Activated CD8-positive, alpha-beta T cell treated with anti-CD3 and anti-CD28 coated beads, Interleukin-2, amount 10 ng/mL, durations not matched to agents 7 days and 5 days (primary cell): ENCODE measurements at regions not wholly inside any gene's neighbourhood (a gene's known extent, or its start where the extent isn't known, plus 50 kb on each side); places are given as distances from the start of the nearest gene placed in this dataset.
"Not testable (repeated sequence)": the region's sequence is repeated elsewhere in the genome, so short reads cannot be mapped to it uniquely, and the experiment has no call there.

Source experiments
- ATAC-seq: fragments of 150-1000 bp; cut with Tn5 transposase; one replicate; pipeline ENCODE4 v1.10.0; 2021; ENCODE audit warnings: moderate library complexity
- CTCF ChIA-PET: fragments of 350-600 bp; sonication (Branson Sonifier 250); formaldehyde crosslinking; loops from one replicate; lab custom pipeline; 2021; ENCODE audit warnings: antibody characterized with exemption; lab: Charles Lee
- POLR2A ChIA-PET: fragments of 350-600 bp; sonication (Branson Sonifier 250); formaldehyde crosslinking; loops from one replicate; lab custom pipeline; 2021; ENCODE audit warnings: antibody characterized with exemption; lab: Charles Lee
- DNase-seq: peaks from one replicate; pipeline ENCODE4 v3.0.0-alpha.2; 2020
- H3K27ac Mint-ChIP-seq: one replicate; pipeline ENCODE4 v1.8.0; 2021; ENCODE audit warnings: mild to moderate bottlenecking, mixed read lengths
- H3K27me3 Mint-ChIP-seq: one replicate; pipeline ENCODE4 v1.8.0; 2021; ENCODE audit warnings: low read depth, mixed read lengths
- H3K36me3 Mint-ChIP-seq: one replicate; pipeline ENCODE4 v1.8.0; 2021; ENCODE audit warnings: low read depth, mixed read lengths
- H3K4me1 Mint-ChIP-seq: one replicate; pipeline ENCODE4 v1.8.0; 2021; ENCODE audit warnings: low read depth, mixed read lengths
- H3K4me3 Mint-ChIP-seq: one replicate; pipeline ENCODE4 v1.8.0; 2021; ENCODE audit warnings: mild to moderate bottlenecking, mixed read lengths
- H3K9me3 Mint-ChIP-seq: one replicate; pipeline ENCODE4 v1.8.0; 2022; ENCODE audit warnings: mixed read lengths; ENCODE audit not compliant: insufficient read depth

DNA sequence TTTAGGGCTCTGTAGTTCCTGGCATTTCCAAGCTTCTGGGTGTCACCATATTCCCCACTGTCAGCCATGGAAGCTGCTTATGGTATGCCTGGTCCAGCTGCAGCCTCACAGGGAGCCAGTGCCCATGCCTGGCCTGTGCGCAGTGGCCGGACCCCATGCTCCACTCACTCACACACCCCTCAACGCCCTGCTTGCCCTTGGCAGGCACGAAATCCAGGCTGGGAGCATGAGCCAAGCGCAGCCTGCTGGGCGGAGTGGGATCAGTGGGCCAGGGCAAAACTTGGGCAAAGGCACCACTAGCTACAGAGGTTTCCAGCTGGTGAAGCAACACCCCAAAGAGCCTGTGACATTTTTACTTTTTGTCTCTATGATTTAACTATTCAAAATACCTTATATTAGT is 520.4 kb downstream of the RWDD3 start:
- H3K27ac Mint-ChIP-seq: no peak overlapping the region
- no peaks in the 10 kb centered on the region for H3K36me3 Mint-ChIP-seq
- no peak overlapping the region for H3K4me3 Mint-ChIP-seq
- ATAC-seq: no peak
- CTCF ChIA-PET: no interaction called here
- peaks cover 28% of the 10 kb centered on the region for H3K9me3 Mint-ChIP-seq
- no peaks in the 10 kb centered on the region for H3K4me1 Mint-ChIP-seq
- POLR2A ChIA-PET: no interaction called here
- no peak for DNase-seq
- no peaks in the 10 kb centered on the region for H3K27me3 Mint-ChIP-seq

DNA sequence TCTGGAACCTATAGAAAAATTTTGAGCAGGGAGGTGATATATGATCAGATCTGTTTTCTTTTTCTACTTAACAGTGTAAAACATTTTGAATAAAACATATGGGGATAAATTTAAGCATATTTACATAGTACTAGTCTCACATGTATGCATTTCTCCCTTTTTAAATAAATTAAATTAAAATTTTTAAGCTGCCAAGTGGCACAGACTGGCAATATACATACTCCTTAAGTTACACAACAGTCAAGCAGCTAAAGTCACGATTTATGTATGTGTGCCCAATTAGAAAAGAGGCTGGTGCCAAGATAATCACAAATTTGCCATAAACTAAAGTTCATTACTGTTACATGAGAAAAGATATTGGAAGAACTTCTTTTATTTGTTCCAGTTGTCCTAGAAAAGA is 532.0 kb downstream of the RWDD3 start:
- no peaks in the 10 kb centered on the region for H3K27me3 Mint-ChIP-seq
- ATAC-seq: no peak
- CTCF ChIA-PET: no interaction called here
- no peak for DNase-seq
- no peaks in the 10 kb centered on the region for H3K4me1 Mint-ChIP-seq
- H3K27ac Mint-ChIP-seq: no peak overlapping the region
- POLR2A ChIA-PET: no interaction called here
- no peak overlapping the region for H3K4me3 Mint-ChIP-seq
- no peaks in the 10 kb centered on the region for H3K9me3 Mint-ChIP-seq
- H3K36me3 Mint-ChIP-seq: no peaks in the 10 kb centered on the region

GRCh38 chr1:95770581-95770980 is 536.6 kb downstream of the RWDD3 start:
- DNase-seq: no peak
- Mint-ChIP-seq H3K27ac (no peak overlapping the region), H3K36me3 (no peaks in the 10 kb centered on the region), H3K9me3 (no peaks in the 10 kb centered on the region), H3K4me3 (no peak overlapping the region), H3K27me3 (no peaks in the 10 kb centered on the region), H3K4me1 (no peaks in the 10 kb centered on the region)
- ChIA-PET CTCF (no interaction called here), POLR2A (no interaction called here)
- no peak for ATAC-seq

- DNase-seq (no peak), ATAC-seq (no peak)
- ChIA-PET POLR2A (no interaction called here), CTCF (no interaction called here)
- no peaks in the 10 kb centered on the region for H3K4me1 Mint-ChIP-seq
- H3K27ac Mint-ChIP-seq: no peak overlapping the region
- no peaks in the 10 kb centered on the region for H3K9me3 Mint-ChIP-seq
- no peaks in the 10 kb centered on the region for H3K27me3 Mint-ChIP-seq
- no peaks in the 10 kb centered on the region for H3K36me3 Mint-ChIP-seq
- H3K4me3 Mint-ChIP-seq: no peak overlapping the region
These were observed 544.2 kb downstream of the RWDD3 start for GRCh38 chr1:95778217-95778616.

GRCh38 chr1:95780836-95781235 is 546.8 kb downstream of the RWDD3 start:
- H3K4me3 Mint-ChIP-seq: no peak overlapping the region
- no peak overlapping the region for H3K27ac Mint-ChIP-seq
- ChIA-PET CTCF (no interaction called here), POLR2A (no interaction called here)
- no peak for DNase-seq
- H3K9me3 Mint-ChIP-seq: no peaks in the 10 kb centered on the region
- no peaks in the 10 kb centered on the region for H3K27me3 Mint-ChIP-seq
- no peaks in the 10 kb centered on the region for H3K4me1 Mint-ChIP-seq
- ATAC-seq: no peak
- no peaks in the 10 kb centered on the region for H3K36me3 Mint-ChIP-seq

DNA sequence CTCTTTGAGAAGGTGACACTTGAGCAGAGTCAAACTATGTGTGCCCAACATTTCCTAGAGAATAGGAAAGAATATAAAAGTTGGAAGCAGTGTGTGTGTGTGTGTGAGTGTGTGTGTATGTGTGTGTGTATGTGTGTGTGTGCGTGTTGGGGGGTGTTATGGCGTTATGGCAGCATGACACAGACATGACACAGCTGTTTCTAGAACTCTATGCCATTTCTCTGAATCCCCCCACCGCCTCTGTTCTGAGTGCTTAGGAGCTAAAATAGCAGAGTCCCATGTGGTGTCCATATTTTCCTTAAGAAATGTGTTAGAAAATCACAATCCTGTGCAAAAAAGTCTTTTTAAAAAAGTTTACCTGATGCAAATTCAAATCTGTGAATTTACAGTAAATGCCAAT is 556.1 kb downstream of the RWDD3 start:
- no peak overlapping the region for H3K27ac Mint-ChIP-seq
- DNase-seq (no peak), ATAC-seq (no peak)
- no peaks in the 10 kb centered on the region for H3K4me1 Mint-ChIP-seq
- POLR2A ChIA-PET: no interaction called here
- H3K27me3 Mint-ChIP-seq: no peaks in the 10 kb centered on the region
- H3K9me3 Mint-ChIP-seq: no peaks in the 10 kb centered on the region
- CTCF ChIA-PET: no interaction called here
- no peak overlapping the region for H3K4me3 Mint-ChIP-seq
- H3K36me3 Mint-ChIP-seq: no peaks in the 10 kb centered on the region

- POLR2A ChIA-PET: no interaction called here
- Mint-ChIP-seq H3K27ac (no peak overlapping the region), H3K27me3 (no peaks in the 10 kb centered on the region), H3K4me3 (no peak overlapping the region), H3K4me1 (no peaks in the 10 kb centered on the region), H3K9me3 (peaks cover 7% of the 10 kb centered on the region), H3K36me3 (no peaks in the 10 kb centered on the region)
- CTCF ChIA-PET: no interaction called here
- DNase-seq (no peak), ATAC-seq (no peak)
These were observed 559.9 kb downstream of the RWDD3 start for GRCh38 chr1:95793893-95794292.

DNA sequence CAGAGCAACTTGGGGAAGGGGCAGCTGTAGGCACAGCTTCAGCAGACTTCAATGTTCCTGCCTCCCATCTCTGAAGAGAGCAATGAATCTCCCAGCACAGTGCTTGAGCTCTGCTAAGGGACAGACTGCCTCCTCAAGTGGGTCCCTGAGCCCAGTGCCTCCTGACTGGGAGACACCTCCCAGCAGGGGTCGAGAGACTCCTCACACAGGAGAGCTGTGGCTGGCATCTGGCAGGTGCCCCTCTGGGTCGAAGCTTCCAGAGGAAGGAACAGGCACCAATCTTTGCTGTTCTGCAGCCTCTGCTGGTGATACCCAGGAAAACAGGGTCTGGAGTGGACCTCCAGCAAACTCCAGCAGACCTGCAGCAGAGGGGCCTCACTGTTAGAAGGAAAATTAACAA is 563.8 kb downstream of the RWDD3 start:
- H3K4me1 Mint-ChIP-seq, ATAC-seq, DNase-seq, H3K27ac Mint-ChIP-seq, POLR2A ChIA-PET, CTCF ChIA-PET, H3K4me3 Mint-ChIP-seq, H3K27me3 Mint-ChIP-seq, H3K36me3 Mint-ChIP-seq: not testable (repeated sequence)
- H3K9me3 Mint-ChIP-seq: peaks cover 19% of the 10 kb centered on the region

GRCh38 chr1:95806171-95806570 is 572.2 kb downstream of the RWDD3 start:
- ChIA-PET POLR2A (no interaction called here), CTCF (no interaction called here)
- DNase-seq (no peak), ATAC-seq (no peak)
- Mint-ChIP-seq H3K27me3 (no peaks in the 10 kb centered on the region), H3K4me1 (no peaks in the 10 kb centered on the region), H3K27ac (no peak overlapping the region), H3K9me3 (peaks cover 12% of the 10 kb centered on the region), H3K36me3 (no peaks in the 10 kb centered on the region), H3K4me3 (no peak overlapping the region)

DNA sequence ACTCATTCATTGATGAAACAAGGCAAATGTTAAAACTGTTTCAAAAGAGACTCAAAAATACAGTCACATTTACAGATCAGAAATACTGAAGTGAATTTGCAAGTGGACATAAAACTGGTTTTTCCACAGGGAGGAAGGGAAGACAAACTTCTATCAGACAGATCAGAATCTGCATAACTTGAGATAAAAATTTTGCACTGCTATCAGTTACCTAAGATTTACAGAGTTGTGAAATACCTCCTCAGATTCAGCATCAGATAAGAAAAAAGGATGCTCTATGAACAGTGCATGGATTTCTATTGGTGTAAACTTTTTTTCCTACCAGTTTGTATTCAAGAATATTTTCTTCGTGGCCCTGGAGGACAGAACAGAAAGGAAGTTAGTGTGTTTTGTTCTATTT is 575.4 kb downstream of the RWDD3 start:
- H3K27me3 Mint-ChIP-seq: no peaks in the 10 kb centered on the region
- H3K4me3 Mint-ChIP-seq: no peak overlapping the region

GRCh38 chr1:95815511-95815910 is 581.5 kb downstream of the RWDD3 start:
- Mint-ChIP-seq H3K9me3 (no peaks in the 10 kb centered on the region), H3K36me3 (no peaks in the 10 kb centered on the region), H3K27me3 (no peaks in the 10 kb centered on the region), H3K4me1 (no peaks in the 10 kb centered on the region), H3K4me3 (no peak overlapping the region), H3K27ac (no peak overlapping the region)
- no peak for ATAC-seq
- no peak for DNase-seq
- CTCF ChIA-PET: no interaction called here
- POLR2A ChIA-PET: no interaction called here

More for the DNA sequence above, 575.4 kb downstream of the RWDD3 start:
- Mint-ChIP-seq H3K9me3 (peaks cover 6% of the 10 kb centered on the region), H3K4me1 (no peaks in the 10 kb centered on the region), H3K27ac (no peak overlapping the region), H3K36me3 (no peaks in the 10 kb centered on the region)
- ATAC-seq (no peak), DNase-seq (no peak)
- POLR2A ChIA-PET: no interaction called here
- CTCF ChIA-PET: no interaction called here

- no peak for ATAC-seq
- CTCF ChIA-PET: no interaction called here
These were observed 595.5 kb downstream of the RWDD3 start for GRCh38 chr1:95829556-95829955.

GRCh38 chr1:95832370-95832769 is 598.4 kb downstream of the RWDD3 start:
- Mint-ChIP-seq H3K36me3 (no peaks in the 10 kb centered on the region), H3K9me3 (peaks cover 23% of the 10 kb centered on the region), H3K27ac (no peak overlapping the region), H3K27me3 (no peaks in the 10 kb centered on the region), H3K4me3 (no peak overlapping the region), H3K4me1 (no peaks in the 10 kb centered on the region)
- CTCF ChIA-PET: no interaction called here
- no peak for ATAC-seq
- POLR2A ChIA-PET: no interaction called here
- DNase-seq: no peak

More at GRCh38 chr1:95829556-95829955, 595.5 kb downstream of the RWDD3 start:
- no peaks in the 10 kb centered on the region for H3K4me1 Mint-ChIP-seq
- H3K9me3 Mint-ChIP-seq: peaks cover 13% of the 10 kb centered on the region
- no peak for DNase-seq
- no peaks in the 10 kb centered on the region for H3K27me3 Mint-ChIP-seq
- no peaks in the 10 kb centered on the region for H3K36me3 Mint-ChIP-seq
- H3K4me3 Mint-ChIP-seq: no peak overlapping the region
- no peak overlapping the region for H3K27ac Mint-ChIP-seq
- POLR2A ChIA-PET: no interaction called here
